Lung (tissue), 11 donors: ENCODE measurements at regions not wholly inside any gene's neighbourhood (a gene's known extent, or its start where the extent isn't known, plus 50 kb on each side); places are given as distances from the start of the nearest gene placed in this dataset.

ENCODE experiments used
- ATAC-seq: fragments of 200-7000 bp; cut with Tn5 transposase; one replicate; pipeline ENCODE4 v1.9.1; 2020; ENCODE audit warnings: moderate number of reproducible peaks; ENCODE audit not compliant: insufficient read depth, low FRiP score
- DNase-seq, 3 donors: peaks; one replicate each; pipeline ENCODE4 v3.0.0-alpha.2; 2013 to 2017
- H3K27ac ChIP-seq, 2 donors: one replicate each; pipeline ENCODE4 v1.5.1; 2013; ENCODE audit warnings: mild to moderate bottlenecking in 2 of 2, moderate library complexity in 2 of 2, control low read depth in 1 of 2, inconsistent platforms in 1 of 2, low read depth in 1 of 2, low read length in 1 of 2
- H3K27me3 ChIP-seq, 3 donors: one replicate each; pipeline ENCODE4 v1.5.1; 2013; ENCODE audit warnings: low read length in 2 of 3; ENCODE audit not compliant: control insufficient read depth in 3 of 3, insufficient read depth in 3 of 3
- H3K36me3 ChIP-seq, 4 donors: one replicate each; pipeline ENCODE4 v1.5.1; 2013; ENCODE audit warnings: low read length in 4 of 4, mild to moderate bottlenecking in 1 of 4, moderate library complexity in 1 of 4; ENCODE audit not compliant: control insufficient read depth in 4 of 4, insufficient read depth in 4 of 4
- H3K4me1 ChIP-seq, 5 donors: one replicate each; pipeline ENCODE4 v1.5.1; 2013; ENCODE audit warnings: low read length in 5 of 5, mild to moderate bottlenecking in 2 of 5, moderate library complexity in 1 of 5; ENCODE audit not compliant: control insufficient read depth in 5 of 5, insufficient read depth in 5 of 5
- H3K4me3 ChIP-seq: one replicate; pipeline ENCODE4 v1.5.1; 2013; ENCODE audit warnings: mild to moderate bottlenecking, control low read depth, moderate library complexity
- H3K9ac ChIP-seq, 2 donors: one replicate each; pipeline ENCODE4 v1.5.1; 2013; ENCODE audit warnings: low read length in 2 of 2, control low read depth in 1 of 2; ENCODE audit not compliant: insufficient read depth in 1 of 2
- H3K9me3 ChIP-seq, 4 donors: one replicate each; pipeline ENCODE4 v1.5.1; 2013; ENCODE audit warnings: low read length in 3 of 4, mild to moderate bottlenecking in 1 of 4, moderate library complexity in 1 of 4; ENCODE audit not compliant: control insufficient read depth in 4 of 4, insufficient read depth in 3 of 4
- CTCF ChIP-seq: IDR thresholded peaks from 2 replicates; pipeline ENCODE4 v1.5.1; 2012; ENCODE audit warnings: mild to moderate bottlenecking; ENCODE audit errors: control extremely low read depth, extremely low read depth
- WGBS, 2 donors: extraction: QIAGEN DNeasy Blood & Tissue Kit; methylation state at CpG; one replicate each; pipeline ENCODE4 v1.1.7; 2013; 5-methylcytosine and 5-hydroxymethylcytosine counted together
- donor health status: control.
- donor health status: control.
- donor health status: Bipolar disorder and iron deficiency.
- donor health status: healthy.
- donor health status: DM: yes; HTN: yes; CAD: no.

- Histone ChIP-seq H3K9me3 (peaks cover 0 to 2% (median 0%) of the 10 kb centered on the region in 4 donors), H3K27ac (no peak overlapping the region), H3K9ac (no peak overlapping the region), H3K4me1 (no peaks in the 10 kb centered on the region), H3K4me3 (no peak overlapping the region), H3K36me3 (no peaks in the 10 kb centered on the region), H3K27me3 (no peaks in the 10 kb centered on the region)
- 72 to 84% methylated on average over 4 of the region's 4 CpGs for WGBS, 2 donors
- DNase-seq (no peak), ATAC-seq (no peak)
- no peak for TF ChIP-seq CTCF
Observed at GRCh38 chr2:133967326-133967725, 286.5 kb upstream of the MGAT5 start.

DNA sequence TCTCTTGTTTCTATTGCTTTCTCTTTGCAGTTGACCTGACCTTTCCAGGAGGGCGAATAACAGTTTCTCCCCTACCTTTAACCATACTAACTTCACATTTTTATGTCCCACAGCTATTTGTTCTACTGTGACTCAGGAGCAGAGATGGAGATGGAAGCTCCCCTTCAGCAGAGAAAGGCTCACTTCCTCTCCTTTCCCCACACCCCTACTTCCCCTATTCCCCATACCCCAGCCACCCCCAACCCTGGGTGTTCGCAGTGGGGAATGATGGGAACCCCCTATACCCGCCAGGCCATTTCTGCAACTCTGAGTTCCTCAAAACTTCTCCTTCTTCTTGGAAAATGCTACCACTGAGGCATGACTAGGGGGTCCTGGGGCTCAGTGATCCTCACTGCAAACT, 285.4 kb upstream of the MGAT5 start:
- no peak for TF ChIP-seq CTCF
- Histone ChIP-seq H3K4me3 (no peak overlapping the region), H3K27me3 (no peaks in the 10 kb centered on the region), H3K9me3 (peaks cover 0 to 2% (median 0%) of the 10 kb centered on the region in 4 donors), H3K4me1 (no peaks in the 10 kb centered on the region), H3K27ac (no peak overlapping the region), H3K9ac (no peak overlapping the region), H3K36me3 (no peaks in the 10 kb centered on the region)
- DNase-seq: no peak
- 64 to 76% methylated on average over 3 of the region's 3 CpGs for WGBS, 2 donors
- no peak for ATAC-seq

DNA sequence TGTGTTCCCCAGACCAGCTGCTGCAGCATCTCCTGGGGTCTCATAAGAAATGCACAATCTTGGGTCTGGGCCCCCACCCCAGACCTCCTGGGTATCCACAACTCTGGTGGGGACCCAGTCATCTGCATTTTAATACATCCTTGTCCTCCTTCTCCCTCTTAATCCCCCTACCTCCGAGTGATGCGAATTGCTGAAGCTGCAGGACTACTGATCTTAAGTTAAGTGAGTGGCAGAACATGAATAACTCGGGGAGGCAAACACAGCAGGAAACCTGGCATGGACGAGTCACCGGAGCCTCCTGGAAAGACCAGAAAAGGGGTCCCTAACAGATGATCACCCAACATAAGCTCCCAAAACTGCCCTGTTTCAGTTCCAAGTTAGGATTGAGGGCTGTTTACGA, 283.2 kb upstream of the MGAT5 start:
- 69 to 74% methylated on average over 6 of the region's 6 CpGs for WGBS, 2 donors
- no peaks in the 10 kb centered on the region for H3K36me3 ChIP-seq
- no peaks in the 10 kb centered on the region for H3K4me1 ChIP-seq
- H3K27ac ChIP-seq: no peak overlapping the region
- no peak for TF ChIP-seq CTCF
- H3K9me3 ChIP-seq: peaks cover 0 to 4% (median 0%) of the 10 kb centered on the region in 4 donors
- no peak for ATAC-seq
- H3K9ac ChIP-seq: no peak overlapping the region
- no peaks in the 10 kb centered on the region for H3K27me3 ChIP-seq
- H3K4me3 ChIP-seq: no peak overlapping the region
- DNase-seq: no peak

DNA sequence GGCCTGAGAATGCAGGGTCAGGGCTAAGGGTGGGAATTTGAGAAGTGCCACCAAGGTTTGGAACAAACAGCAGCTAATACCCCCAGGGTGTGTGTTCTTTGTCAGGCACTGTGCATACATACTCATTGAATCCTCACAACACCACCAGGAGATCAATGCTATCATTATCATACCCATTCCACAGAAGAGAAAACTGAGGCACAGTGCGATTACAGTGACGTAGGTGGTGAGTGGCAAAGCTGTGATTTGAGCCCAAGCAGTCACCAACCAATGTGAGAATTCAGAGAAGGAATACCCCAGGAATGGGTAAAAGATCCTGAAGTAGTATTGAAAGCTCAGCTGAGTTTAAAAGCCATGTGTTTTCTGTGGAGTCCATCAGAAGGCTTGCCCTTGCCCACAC, 281.6 kb upstream of the MGAT5 start:
- ATAC-seq (no peak), DNase-seq (no peak)
- 90 to 98% methylated on average over 2 of the region's 2 CpGs for WGBS, 2 donors
- no peaks in the 10 kb centered on the region for H3K4me1 ChIP-seq
- H3K27me3 ChIP-seq: no peaks in the 10 kb centered on the region
- H3K9ac ChIP-seq: no peak overlapping the region
- no peak overlapping the region for H3K27ac ChIP-seq
- TF ChIP-seq CTCF: no peak
- no peak overlapping the region for H3K4me3 ChIP-seq
- H3K36me3 ChIP-seq: no peaks in the 10 kb centered on the region
- H3K9me3 ChIP-seq: peaks cover 0 to 4% (median 0%) of the 10 kb centered on the region in 4 donors
